ENCODE measurements at regions not wholly inside any gene's neighbourhood (a gene's known extent, or its start where the extent isn't known, plus 50 kb on each side); places are given as distances from the start of the nearest gene placed in this dataset.

DNA sequence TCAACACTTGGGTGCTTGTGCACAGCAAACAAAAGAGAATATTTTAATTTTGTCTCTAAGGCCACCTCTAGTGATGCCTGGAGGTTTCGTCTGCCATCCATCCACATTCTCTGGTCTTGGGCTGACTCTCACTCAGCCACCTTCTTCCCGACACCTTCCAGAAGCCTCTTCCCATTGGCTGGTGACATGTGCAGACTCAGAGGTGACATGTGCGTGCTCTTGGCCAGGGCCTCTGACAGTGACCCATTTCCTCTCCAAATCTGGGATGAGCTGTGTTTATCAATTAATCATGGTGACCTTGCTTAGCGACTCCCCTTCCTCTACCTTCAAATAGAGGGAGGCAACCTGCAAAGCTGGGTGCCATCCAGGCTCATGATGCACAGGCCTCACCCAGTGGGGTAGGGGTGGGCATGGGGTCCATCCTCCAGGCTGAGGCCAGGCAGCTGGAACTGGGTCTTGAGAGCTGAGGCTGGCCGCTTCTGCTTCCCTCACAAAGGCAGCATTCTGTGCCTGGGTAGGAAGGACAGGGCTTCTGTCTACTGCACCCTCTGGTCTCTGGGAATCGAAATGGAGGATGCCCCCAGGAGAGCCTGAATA, 91.8 kb downstream of the DHCR7 start:
- DNase-seq, result no peak

DNA sequence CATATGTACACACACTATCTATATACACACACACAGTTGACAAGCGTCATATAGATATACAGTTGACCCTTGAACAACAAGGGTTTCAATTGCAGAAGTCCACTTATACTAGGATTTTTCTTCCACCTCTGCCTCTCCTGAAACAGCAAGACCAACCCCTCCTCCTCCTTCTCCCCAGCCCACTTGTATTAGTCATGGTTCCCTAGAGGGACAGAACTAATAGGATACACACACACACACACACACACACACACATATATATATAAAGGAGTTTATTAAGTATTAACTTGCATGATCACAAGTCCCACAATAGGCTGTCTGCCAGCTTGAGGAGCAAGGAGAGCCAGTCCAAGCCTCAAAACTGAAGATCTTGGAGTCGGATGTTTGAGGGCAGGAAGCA, 92.9 kb downstream of the DHCR7 start:
- no peak for DNase-seq

DNA sequence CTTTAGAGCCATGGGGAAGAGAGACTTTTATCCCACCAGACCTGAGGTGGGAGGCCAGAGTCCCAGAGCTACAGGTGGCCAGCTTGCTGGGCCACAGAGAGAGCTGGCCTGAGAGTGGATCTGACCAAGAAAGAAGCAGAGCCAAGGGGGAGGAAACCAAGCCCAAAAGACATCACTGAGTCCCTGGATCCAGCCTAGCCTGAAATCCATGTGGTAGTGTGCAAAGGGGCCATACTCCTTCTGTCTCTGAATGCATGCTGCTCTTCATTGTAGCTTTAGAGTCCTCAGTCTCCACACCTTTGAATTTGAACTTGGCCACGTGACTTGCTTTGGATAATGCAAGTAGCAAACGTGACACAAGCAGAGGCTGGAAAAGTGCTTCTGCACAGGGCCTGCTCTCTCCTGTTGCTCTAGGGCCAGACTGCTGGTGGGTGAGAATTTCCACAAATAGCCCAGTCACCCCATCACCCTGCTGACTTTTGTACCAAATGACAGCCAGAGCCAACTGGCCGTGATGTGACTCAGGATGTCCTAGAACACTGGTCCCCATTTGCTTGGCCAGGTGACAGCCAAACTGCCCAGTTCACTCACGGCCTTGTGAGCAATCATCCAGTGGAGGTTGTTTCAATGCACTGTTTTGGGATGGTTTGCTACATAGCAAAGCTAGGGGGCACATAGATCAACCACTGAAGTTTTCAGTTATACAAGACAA, 93.6 kb downstream of the DHCR7 start:
- DNase-seq, result no peak

DNA sequence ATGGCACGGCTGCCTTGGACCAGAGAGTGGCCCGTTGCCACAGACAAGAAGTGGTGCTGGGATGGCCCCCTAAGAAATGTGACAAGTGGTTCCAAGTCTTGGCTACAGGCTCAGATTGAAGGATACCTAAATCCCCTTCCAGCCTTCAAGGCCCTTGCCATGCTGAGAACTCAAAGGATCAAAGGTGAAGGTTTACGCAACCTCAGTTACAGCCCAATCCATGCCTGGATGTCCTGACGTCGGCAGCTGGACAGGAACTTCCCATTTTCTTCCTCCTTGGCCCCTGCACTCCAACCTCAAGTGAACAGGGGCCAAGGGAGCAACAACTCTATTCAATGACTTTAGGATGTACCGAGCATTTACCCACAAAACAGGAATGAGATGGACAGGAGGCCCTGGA, 95.4 kb downstream of the DHCR7 start:
- no peak for DNase-seq

DNA sequence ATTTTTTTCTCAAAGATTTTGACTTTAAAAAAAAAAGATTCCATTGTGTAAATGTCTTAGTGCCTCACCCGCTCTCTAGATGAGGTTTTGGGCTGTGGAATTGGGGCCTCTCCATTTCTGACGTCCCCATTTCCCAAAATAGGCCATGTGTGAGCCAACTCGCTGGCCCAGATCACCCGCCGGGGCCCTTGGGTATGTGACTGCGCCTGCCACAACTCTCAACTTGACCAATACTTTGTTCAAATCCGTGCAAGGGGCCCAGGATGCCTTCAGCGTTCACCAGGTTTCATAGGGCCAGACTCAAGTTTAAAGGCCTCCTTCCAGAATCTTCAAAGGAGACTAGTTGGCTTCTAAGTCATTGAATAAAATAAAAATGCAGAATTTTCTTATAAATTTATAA, 96.0 kb downstream of the DHCR7 start:
- DNase-seq, result no peak

DNA sequence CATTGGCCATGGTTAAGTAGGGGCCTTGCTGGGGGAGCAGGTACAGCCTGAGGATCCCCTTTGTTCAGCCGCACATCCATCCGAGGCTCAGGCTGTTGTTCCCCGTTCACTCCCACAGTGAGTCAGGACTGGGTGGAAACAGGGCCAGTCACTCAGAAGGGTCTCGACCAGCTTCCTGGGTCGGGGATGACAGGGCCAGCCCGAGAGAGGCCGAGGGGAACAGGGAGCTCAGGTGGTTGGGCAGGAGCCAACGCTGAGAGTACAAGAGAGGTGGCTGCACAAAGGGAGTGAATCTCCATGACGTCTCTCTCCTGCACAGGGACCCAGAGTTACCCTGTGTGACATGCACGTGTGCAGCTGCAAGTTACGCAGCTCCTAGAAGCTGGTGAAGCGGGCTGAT, 97.2 kb upstream of the SHANK2 start:
- no peak for DNase-seq

DNA sequence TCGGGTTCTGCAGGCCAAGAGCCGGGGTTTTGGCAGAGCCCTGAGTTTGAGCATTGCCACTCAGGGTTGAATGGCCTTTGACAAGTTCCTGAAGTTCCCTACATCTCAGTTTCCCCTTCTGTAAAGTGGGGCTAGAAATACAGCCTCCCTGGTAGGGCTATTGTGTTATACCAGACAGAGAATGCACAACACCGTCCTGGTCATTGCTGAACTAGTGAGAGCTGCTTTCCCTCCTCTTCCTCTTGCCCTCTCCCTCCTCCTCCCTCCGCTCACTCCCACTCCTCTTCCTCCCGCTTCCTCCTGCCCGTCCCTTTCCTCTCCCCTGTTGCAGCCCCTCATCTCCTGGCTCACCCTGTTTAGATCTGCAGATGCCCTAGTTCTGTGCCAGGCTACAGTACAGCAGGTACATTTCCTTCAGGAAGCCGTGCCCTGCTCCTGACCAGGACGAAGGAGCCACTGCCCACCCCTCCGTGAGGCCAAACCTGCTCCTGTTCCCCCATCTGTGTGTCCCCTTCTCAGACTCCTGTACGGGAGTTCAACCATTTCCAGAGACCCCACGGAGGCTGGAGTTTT, 91.5 kb upstream of the SHANK2 start:
- no peak for DNase-seq

DNA sequence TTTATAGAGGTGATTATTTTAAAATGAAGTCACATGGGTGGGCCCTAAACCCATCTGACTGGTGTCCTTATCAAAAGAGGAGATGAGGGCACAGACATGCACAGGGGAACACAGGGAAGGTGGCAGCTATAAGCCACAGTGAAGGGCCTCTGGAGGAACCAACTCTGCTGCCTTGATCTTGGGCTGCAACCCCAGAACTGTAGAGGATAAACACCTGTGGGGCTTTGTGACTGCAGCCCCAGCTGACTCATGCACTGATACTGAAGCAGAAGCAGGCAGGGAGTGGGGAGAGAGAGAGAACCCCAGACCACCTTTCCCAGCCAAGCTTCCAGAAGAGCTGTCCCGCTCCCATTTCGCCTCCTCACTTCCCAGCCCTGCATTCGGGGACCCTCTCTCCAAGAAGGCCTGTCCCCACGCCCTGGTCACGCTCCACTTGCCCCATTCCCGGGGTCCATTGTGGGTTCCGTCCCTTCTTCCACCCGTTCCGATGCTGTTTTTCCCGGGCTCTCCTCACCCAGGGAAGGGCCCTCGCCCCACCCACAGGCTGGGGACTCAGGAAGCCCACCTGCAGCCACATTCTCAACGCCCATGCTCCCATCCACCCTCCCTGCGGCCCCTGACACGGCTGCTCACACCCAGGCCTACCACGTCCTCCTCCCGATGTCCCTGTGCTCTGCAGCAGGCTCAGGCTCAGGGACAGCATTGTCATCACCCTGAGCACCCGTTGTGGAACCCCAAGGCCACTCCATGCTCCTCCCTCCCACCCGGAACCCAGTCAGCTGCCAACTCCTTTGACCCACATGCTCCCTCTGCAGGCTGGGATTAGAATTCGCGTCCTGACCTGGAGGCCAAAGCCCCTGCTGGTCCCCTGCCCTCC, 90.8 kb upstream of the SHANK2 start:
- peak; percentile 77 for DNase-seq

DNA sequence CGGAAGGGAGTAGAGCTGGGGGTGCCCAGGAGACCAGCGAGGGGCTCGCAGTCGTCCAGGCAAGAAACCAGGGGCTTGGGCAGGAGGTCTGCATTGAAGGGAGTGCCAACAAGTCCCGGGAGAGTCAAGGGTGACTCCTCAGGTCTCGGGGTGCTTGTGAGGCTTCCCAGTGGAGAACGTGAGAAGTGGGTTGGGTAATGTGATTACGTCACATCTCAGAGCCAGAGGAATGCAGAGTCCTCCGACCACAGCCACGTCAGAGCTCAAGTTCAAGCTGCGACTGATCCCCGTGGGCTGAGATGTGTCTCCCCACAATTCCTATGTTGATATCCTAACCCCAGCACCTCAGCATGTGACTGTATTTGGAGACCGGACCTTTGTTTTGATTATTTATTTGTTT, 89.7 kb upstream of the SHANK2 start:
- no peak for DNase-seq

DNA sequence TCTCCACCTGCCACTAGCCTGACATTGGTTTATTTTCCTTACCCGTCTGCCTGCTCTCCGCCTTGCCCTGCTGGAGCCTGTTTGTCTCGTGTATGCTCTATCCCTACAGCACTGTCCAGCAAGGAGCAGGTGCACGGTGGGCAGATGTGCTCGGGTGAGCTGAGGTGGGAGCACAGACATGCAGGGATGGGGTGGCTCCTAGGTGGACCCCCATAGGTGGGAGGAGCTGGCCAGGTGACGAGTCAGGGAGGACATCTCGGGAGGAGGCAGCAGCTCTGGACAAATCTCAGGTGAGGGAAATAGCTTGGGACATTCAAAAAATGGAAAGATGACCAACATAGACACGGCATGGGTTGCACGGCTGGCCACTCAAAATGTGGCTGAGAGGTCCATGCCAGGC, 89.2 kb upstream of the SHANK2 start:
- no peak for DNase-seq

DNA sequence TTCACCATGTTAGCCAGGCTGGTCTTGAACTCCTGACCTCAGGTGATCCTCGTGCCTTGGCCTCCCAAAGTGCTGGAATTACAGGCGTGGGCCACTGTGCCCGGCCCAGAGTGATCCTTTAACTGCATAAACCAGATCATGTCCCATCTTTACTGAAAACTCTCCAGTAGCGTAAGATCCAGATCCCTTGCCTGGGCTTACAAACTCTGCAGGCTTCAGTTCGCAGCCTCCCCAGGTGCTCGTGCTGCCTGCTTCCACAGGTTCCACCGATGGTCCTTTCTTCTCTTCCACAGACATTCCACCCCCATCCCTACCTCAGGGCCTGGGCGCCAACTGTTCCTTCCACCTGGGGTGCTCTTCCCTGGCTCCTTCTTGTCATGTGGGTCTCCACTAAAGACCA, 88.8 kb upstream of the SHANK2 start:
- DNase-seq, result no peak

DNA sequence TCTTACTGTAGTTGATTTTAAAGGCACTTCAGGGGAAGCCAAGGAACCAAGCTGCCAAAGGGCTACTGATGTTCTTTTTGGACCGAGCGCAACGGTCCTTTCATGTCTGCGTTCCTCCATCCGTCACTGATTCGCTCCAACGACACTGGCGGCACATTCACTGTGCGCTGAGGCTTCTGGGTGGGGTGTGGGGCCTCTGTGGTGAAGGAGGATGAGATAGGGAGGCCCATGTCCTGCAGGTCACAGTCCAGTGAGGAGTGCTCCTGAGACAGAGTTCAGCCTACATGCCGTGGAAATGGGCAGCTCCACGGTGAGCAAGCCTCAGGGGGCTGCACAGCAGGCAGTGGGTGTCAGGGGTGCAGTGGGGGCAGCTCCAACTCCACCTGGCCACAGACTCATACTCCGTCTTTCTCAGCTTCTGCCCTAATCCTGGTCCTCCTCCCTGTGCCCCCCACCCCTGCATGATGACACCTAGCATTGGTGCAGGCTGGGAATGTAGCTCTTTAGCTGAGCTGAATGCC, 87.8 kb upstream of the SHANK2 start:
- DNase-seq, result peak; percentile 35

DNA sequence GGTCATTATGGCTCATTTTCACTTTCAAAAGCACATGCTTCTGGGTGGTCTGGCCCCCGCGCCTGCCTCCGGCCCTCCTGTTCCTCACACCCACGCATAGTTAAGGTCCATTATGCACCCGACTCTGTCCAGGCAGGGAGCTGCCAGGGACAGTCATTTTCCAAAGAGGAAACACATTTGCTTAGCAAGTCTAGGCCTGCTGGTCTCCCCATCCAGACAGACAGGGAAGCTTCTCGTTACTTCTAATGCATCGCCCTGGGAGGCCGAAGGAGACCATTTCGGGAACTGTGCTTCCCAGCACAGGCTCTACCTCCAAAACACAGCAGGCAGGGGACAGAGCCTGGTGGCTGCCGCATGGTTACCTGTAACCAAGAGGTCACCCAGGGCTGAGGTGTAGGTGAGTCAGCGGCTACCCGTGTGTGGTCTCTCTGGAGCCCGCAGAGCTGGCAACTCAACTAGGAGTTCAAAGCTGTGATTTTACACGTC, 87.1 kb upstream of the SHANK2 start:
- peak; percentile 47 for DNase-seq

DNA sequence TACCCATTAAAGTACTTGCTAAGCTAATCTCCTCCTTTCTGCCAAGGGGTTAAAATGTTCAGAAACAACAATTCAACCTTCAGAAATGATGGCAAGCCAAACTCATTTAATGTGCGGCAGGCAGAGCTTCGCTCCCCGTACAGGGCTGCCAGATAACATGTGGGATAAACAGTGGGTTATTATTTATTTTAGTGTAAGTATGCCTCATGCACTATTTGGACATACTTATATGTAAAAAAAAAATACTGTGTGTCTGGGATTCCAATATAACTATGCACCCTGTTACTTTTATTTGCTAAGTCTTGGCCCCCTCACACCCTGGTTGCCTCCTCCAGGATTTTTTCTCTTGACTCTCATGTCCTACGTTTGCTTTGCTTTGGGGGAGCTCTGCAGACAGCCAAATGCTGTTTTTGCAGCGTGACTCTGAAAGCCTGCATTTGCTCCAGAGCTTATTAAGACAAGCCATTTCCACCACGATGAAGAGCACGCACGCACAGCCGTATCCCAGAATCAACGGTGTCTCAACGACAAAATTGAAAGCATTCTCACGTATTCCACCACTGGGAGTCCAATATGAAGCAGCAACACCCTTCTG, 86.5 kb upstream of the SHANK2 start:
- no peak for DNase-seq

DNA sequence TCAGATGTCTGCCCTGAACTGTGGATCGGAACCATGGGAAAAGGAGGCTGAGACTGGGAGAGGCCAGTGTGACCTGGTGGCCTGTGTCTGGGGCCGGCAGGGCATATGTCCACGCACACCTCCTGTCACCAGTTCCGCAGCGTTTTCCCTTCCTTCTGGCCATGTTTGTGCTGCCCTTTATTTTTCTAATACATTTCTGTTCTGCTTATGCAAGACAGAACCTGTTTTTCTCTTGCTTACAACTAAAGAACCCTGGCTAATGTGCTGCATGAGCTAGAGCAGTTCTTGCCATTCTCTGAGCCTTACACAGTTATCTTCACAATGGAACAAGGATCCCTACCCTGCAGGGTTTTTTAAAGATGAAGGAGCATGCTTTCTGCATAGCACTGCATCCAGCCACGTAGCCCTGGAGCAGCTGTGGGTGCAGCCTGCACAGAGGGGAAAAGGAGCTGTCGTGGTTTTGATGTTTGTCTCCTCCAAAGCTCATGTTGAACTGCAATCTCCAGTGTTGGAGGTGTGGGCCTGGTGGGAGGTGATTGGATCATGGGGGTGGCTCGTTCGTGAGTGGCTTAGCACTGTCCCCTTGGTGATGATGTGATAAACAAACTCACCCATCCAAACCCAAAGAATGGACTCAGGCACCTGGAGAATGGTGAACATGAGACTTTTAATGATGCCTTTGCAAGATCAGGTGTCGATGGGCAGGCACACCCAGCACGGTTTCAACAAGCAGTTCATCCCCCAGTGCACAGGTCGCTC, 84.8 kb upstream of the SHANK2 start:
- peak; percentile 32 for DNase-seq

DNA sequence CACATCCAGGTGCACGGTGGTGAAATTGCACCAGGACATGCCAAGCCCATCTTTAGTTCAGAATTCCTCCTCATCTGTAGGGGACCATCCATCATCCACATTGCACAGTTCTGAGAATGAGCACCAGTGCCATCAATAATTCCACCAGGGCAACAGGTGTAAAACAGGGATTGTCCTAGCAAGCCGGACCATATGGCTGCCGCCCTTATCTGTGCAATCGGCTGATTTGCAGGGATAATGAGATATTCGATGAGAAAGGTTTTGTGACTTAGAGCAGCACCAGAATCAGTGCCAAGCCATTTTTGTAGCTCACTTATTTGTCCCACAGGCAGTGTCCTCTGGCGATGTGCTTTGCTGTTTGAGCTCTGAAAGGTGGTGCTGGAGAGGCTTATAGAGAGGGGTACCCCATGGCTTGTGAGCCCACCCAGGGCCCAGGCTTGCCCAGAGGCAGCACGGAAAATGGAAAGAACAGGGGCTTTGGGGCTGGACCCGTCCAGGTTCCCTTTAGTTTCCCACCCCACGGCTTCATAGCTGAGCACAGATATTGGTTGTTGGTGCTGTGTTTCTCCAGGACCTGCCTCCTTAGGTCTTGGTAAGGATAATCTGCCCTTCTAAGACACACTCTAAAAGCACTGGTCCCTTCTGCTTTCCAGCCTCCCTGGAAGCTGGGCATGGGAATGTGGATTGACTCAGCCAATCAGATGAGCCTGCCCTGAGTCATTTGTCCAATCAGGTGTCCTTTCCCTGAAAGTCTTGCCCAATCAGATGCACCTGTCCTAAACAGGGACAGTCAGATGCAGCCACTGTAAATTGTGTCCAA, 84.0 kb upstream of the SHANK2 start:
- DNase-seq, result peak; percentile 32

DNA sequence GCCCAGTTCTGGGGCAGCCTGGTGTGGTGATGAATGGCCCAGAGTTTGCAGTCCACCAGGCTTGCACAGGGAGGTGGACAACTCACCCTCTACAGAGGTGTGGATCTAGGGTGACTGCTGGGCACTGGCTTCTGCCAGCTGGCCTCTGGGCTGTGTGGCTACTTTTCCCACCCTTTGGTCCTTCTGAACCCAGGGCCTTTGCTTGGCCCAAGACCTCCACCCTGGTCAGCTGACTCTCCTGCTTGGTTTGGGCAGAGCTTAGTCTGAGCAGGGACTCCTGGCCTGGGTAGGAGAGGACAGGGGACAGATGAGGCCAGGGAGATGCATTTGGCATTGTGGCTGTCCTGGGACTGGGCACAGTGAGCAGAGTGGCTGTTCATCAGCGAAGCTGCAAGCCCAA, 83.0 kb upstream of the SHANK2 start:
- DNase-seq, result peak; percentile 19

DNA sequence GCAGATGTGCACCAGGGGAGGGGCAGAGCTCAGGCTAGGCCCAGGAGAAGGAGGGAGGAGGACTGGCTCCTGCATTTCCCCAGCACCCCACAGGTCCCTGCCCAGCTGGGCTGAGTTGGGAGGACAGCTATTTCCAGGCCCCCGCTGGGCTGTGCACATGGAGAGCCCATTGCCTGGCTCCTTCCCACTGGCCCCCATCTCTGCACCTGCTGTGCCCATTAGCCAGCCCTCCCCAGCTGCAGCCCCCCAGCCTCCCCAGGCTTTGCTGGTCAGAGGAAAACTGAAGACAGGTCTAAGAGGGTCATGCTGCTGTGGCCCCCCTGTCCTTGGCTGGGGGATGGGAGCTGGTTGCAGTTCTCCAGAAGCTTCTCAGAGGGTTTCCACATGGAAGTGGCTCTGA, 81.8 kb upstream of the SHANK2 start:
- DNase-seq, result peak; percentile 33

DNA sequence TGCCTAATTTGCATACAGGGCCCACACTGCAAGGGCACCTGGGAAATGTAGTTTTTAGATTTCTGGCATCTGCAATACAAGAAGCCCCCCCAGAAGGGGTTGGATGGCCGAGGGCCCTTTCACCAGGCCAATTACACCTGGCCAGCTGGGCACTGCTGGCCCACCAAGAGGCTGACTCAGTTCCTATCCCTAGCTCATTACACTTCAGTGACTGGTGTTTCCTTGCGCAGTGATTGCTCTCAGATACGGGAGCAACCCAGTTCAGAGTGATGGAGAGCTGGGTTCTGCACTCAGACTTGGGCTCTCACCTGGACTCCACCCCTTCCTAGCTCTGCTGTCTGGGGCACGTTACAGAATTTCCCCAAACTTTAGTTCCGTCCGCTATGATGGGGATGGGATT, 81.1 kb upstream of the SHANK2 start:
- peak; percentile 7 for DNase-seq

DNA sequence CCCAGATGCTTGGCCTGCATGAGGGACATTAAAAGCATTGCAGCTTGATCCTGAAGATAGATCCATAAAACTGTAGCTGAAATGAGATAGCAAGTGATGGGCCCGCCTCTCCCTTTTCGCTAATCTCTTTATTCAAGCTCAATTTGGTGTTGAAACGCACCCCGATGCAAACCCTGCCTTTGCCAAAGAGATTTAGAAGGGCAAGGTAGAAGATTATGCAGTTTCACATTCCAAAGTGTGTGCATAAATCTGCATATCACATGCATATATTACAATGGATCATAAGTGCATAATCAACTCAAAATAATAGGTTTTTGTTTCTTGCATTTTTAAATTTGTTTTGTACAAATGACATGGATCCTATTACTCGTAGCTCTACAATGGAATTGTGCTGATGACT, 80.1 kb upstream of the SHANK2 start:
- DNase-seq, result no peak

DNA sequence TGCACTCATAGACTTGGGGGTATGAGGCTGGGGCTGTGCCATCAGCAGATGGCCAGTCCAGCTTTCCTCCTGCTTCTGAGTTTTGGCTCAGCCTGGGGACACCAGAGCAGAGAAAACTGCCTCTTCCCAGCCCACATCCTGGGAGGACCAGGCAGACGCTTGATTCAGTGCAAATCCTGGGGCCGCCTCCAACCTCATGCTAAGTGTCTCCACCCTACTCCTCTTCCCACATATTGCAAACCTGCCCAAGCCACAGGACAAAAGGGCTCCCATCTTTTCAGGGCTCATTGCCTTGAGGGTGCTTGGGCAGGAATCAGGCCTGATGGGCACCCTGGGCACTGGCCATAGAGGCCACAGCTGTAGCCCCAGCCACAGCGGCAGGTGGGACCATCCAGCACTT, 79.7 kb upstream of the SHANK2 start:
- peak; percentile 29 for DNase-seq
